ENCODE measurements at regions not wholly inside any gene's neighbourhood (a gene's known extent, or its start where the extent isn't known, plus 50 kb on each side); places are given as distances from the start of the nearest gene placed in this dataset.

DNA sequence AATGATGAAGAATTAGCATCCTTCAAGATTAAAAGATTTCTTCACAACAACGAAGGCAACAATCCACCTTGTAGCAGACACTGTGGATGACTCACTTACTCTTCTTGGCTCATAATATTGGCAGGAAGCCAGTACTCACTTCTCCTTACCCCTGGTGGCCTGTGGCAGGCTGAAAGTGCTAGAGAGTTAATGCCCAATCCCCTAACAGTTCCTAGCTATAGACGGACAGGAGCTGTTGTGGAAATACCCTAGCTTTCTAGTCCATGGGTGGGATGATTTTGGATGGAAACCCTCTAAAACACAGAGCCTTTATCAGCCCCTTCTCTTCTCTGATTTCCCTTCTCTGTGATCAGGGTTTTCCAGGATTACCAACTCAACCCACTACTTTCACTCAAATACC, 128.6 kb upstream of the NYAP2 start:
- no peak for DNase-seq (ENCODE audit: low spot score in 2 of 2)
- 19% methylated on average over 2 of the region's 2 CpGs for WGBS
- no peaks in the 10 kb centered on the region for H3K4me1 ChIP-seq
- TF ChIP-seq, protein P1, sequence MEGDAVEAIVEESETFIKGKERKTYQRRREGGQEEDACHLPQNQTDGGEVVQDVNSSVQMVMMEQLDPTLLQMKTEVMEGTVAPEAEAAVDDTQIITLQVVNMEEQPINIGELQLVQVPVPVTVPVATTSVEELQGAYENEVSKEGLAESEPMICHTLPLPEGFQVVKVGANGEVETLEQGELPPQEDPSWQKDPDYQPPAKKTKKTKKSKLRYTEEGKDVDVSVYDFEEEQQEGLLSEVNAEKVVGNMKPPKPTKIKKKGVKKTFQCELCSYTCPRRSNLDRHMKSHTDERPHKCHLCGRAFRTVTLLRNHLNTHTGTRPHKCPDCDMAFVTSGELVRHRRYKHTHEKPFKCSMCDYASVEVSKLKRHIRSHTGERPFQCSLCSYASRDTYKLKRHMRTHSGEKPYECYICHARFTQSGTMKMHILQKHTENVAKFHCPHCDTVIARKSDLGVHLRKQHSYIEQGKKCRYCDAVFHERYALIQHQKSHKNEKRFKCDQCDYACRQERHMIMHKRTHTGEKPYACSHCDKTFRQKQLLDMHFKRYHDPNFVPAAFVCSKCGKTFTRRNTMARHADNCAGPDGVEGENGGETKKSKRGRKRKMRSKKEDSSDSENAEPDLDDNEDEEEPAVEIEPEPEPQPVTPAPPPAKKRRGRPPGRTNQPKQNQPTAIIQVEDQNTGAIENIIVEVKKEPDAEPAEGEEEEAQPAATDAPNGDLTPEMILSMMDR (IDR thresholded peaks at IDR 0.05), result no peak
- TF ChIP-seq POLR2A (IDR thresholded peaks at IDR 0.05) (no peak), EP300 (IDR thresholded peaks at IDR 0.05) (no peak), POLR2AphosphoS5 (IDR thresholded peaks at IDR 0.05) (no peak)
- no peak overlapping the region for H3K27ac ChIP-seq
- H3K36me3 ChIP-seq, result no peaks in the 10 kb centered on the region
- H3K27me3 ChIP-seq, result no peaks in the 10 kb centered on the region
- no peak overlapping the region for H3K4me3 ChIP-seq
- H3K9me3 ChIP-seq, result no peaks in the 10 kb centered on the region

DNA sequence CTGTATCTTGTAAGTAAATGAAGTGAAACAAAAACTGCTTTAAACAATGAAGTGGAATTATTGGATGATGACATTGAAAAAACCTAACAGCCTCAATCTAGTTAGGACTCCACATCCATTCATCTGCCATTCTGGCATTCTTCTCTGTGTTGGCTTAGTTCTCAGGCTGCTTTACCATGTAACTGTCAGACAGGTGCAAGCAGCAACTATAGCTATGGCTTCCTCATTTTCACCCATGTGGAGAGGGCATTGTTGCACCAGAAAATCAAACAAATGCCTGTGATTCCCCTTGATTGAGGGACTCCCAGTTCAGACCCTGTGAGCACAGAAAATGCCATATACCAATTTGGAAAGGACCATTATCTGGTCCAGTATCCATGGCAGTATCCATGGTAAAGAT, 129.5 kb upstream of the NYAP2 start:
- no peaks in the 10 kb centered on the region for H3K36me3 ChIP-seq
- no peak overlapping the region for H3K27ac ChIP-seq
- H3K4me3 ChIP-seq, result no peak overlapping the region
- TF ChIP-seq POLR2A (IDR thresholded peaks at IDR 0.05), result no peak
- TF ChIP-seq EP300 (IDR thresholded peaks at IDR 0.05), result no peak
- no peak for TF ChIP-seq POLR2AphosphoS5 (IDR thresholded peaks at IDR 0.05)
- TF ChIP-seq, protein P1 (IDR thresholded peaks at IDR 0.05), result no peak
- no peaks in the 10 kb centered on the region for H3K4me1 ChIP-seq
- no peaks in the 10 kb centered on the region for H3K9me3 ChIP-seq
- no peak for DNase-seq (ENCODE audit: low spot score in 2 of 2)
- H3K27me3 ChIP-seq, result no peaks in the 10 kb centered on the region

DNA sequence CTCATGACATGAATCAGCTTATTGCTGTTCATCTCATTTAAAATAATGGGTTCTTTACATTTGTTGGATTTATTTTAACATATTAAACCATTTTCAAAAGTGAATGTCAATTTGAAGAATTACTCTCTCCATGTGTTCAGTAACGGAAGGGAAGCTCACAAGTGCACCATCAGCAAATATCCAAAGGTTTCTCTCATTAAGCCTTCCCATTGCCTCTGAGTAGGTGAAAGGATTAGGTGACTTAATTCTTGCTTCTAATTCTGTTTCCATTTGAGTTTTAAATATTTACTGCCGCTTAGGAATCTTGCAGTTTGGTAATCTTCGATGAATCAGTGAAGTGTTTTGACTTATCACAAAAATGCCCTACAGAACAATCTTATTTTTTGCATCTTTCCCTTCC, 145.1 kb upstream of the NYAP2 start:
- no peaks in the 10 kb centered on the region for H3K36me3 ChIP-seq
- WGBS, result 60% methylated on average over 3 of the region's 3 CpGs
- no peaks in the 10 kb centered on the region for H3K27me3 ChIP-seq
- no peak for TF ChIP-seq POLR2AphosphoS5 (IDR thresholded peaks at IDR 0.05)
- TF ChIP-seq, protein P1 (IDR thresholded peaks at IDR 0.05), result no peak
- TF ChIP-seq POLR2A (IDR thresholded peaks at IDR 0.05), result no peak
- TF ChIP-seq EP300 (IDR thresholded peaks at IDR 0.05), result no peak
- H3K4me3 ChIP-seq, result no peak overlapping the region
- H3K4me1 ChIP-seq, result no peaks in the 10 kb centered on the region
- DNase-seq (ENCODE audit: low spot score in 2 of 2), result no peak
- no peak overlapping the region for H3K27ac ChIP-seq
- H3K9me3 ChIP-seq, result no peaks in the 10 kb centered on the region

DNA sequence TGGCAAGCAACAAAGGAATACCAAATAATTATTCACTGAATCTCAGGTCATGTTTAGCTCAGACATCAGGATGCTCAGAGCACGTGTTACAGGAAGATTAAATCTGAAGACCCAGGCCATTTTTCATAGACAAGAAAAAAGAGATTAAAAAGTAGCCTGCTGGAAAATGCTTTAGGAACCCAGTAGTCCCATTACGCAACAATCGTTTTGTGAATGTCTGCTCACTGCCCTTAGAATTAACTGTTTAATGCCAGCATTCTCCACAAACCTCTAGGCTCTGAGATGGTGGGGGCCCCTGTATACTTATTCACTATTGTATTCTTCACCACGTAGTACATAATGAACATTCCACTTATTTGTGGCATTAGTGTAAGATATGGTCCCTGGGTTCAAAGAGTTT, 154.6 kb upstream of the NYAP2 start:
- no peaks in the 10 kb centered on the region for H3K4me1 ChIP-seq
- H3K4me3 ChIP-seq, result no peak overlapping the region
- WGBS, result 43% methylated on average over 4 of the region's 4 CpGs
- H3K9me3 ChIP-seq, result no peaks in the 10 kb centered on the region
- no peak overlapping the region for H3K27ac ChIP-seq
- TF ChIP-seq POLR2A (IDR thresholded peaks at IDR 0.05) (no peak), POLR2AphosphoS5 (IDR thresholded peaks at IDR 0.05) (no peak), EP300 (IDR thresholded peaks at IDR 0.05) (no peak)
- TF ChIP-seq, protein P1 (IDR thresholded peaks at IDR 0.05), result no peak
- no peak for DNase-seq (ENCODE audit: low spot score in 2 of 2)
- no peaks in the 10 kb centered on the region for H3K27me3 ChIP-seq
- no peaks in the 10 kb centered on the region for H3K36me3 ChIP-seq

DNA sequence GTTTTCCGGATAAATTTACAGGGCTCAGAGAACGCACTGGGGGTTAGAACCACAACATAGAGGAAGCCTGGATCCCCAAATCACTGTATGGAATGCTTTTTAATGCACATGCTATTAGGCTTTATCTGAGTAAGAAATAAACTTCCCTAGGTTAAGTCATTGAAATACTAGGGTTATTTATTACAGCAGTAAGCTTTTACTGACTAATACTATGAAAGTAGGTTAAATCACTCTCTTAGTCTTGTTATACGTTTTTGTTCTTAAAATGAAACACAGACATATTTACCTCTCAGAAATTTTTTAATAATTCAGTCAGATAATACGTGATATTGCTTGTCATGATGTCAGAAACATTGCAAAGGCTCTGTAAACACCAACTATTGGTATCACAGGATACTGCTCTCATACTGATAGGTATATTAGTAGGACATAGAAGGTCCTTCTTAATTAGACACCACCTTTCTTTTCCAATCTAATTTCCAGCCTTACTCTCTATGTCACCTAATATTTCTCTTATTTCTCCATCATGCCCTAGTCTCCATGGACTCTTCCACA, 162.7 kb upstream of the NYAP2 start:
- WGBS, result 77% methylated on average over 4 of the region's 4 CpGs
- no peak for DNase-seq (ENCODE audit: low spot score in 2 of 2)
- no peak for TF ChIP-seq POLR2AphosphoS5 (IDR thresholded peaks at IDR 0.05)
- TF ChIP-seq, protein P1 (IDR thresholded peaks at IDR 0.05), result no peak
- no peak for TF ChIP-seq EP300 (IDR thresholded peaks at IDR 0.05)
- TF ChIP-seq POLR2A (IDR thresholded peaks at IDR 0.05), result no peak
- Histone ChIP-seq H3K4me3 (no peak overlapping the region), H3K4me1 (no peaks in the 10 kb centered on the region), H3K36me3 (no peaks in the 10 kb centered on the region), H3K9me3 (no peaks in the 10 kb centered on the region), H3K27me3 (no peaks in the 10 kb centered on the region), H3K27ac (no peak overlapping the region)

Data from suprapubic skin (tissue), 4 donors.